DND-41 (cell line): ENCODE measurements at regions not wholly inside any gene's neighbourhood (a gene's known extent, or its start where the extent isn't known, plus 50 kb on each side); places are given as distances from the start of the nearest gene placed in this dataset.

Source experiments
- ATAC-seq: fragments of 200-7000 bp; cut with Tn5 transposase; 3 replicates; pipeline ENCODE4 v1.9.1; 2021; ENCODE audit warnings: low read depth; ENCODE audit not compliant: insufficient read depth
- DNase-seq: peaks from one replicate; pipeline ENCODE4 v3.0.0-alpha.2; 2020
- H2AFZ ChIP-seq: 2 replicates; pipeline ENCODE4 v1.6.0; 2012; ENCODE audit warnings: low read depth, low read length
- H3K27ac ChIP-seq: 2 replicates; pipeline ENCODE4 v1.5.1; 2012; ENCODE audit warnings: low read length, inconsistent platforms
- H3K27me3 ChIP-seq: fragments of 200-600 bp; sonication (generic); 2 replicates; pipeline ENCODE4 v1.6.0; 2012; ENCODE audit warnings: low read length, mild to moderate bottlenecking, inconsistent platforms; ENCODE audit not compliant: insufficient read depth, poor library complexity
- H3K36me3 ChIP-seq: 2 replicates; pipeline ENCODE4 v1.5.1; 2012; ENCODE audit warnings: low read length, inconsistent platforms; ENCODE audit not compliant: insufficient read depth
- H3K4me1 ChIP-seq: 2 replicates; pipeline ENCODE4 v1.5.1; 2012; ENCODE audit warnings: mild to moderate bottlenecking, low read length; ENCODE audit not compliant: insufficient read depth
- H3K4me2 ChIP-seq: 2 replicates; pipeline ENCODE4 v1.6.0; 2012; ENCODE audit warnings: mild to moderate bottlenecking, moderate library complexity, low read length, inconsistent platforms; ENCODE audit not compliant: insufficient read depth
- H3K4me3 ChIP-seq, 2 experiments: fragments of 200-600 bp in 1 of 2; shearing (Covaris generic) in 1 of 2; 2 replicates each; pipeline ENCODE4 v1.5.1; 2012 to 2016; ENCODE audit warnings: inconsistent platforms in 2 of 2, low read length in 2 of 2, mild to moderate bottlenecking in 2 of 2, low read depth in 1 of 2, moderate library complexity in 1 of 2
- H3K79me2 ChIP-seq: 2 replicates; pipeline ENCODE4 v1.6.0; 2012; ENCODE audit warnings: low read length, inconsistent platforms; ENCODE audit not compliant: insufficient read depth
- H3K9ac ChIP-seq: 2 replicates; pipeline ENCODE4 v1.6.0; 2012; ENCODE audit warnings: low read depth, mild to moderate bottlenecking, inconsistent platforms, low read length, moderate library complexity
- H3K9me3 ChIP-seq: 2 replicates; pipeline ENCODE4 v1.5.1; 2012; ENCODE audit warnings: low read length, moderate library complexity, mild to moderate bottlenecking, inconsistent platforms; ENCODE audit not compliant: insufficient read depth, severe bottlenecking
- H4K20me1 ChIP-seq: 2 replicates; pipeline ENCODE4 v1.6.0; 2012; ENCODE audit warnings: low read length; ENCODE audit not compliant: insufficient read depth
- EZH2 ChIP-seq: IDR thresholded peaks from 3 replicates; pipeline ENCODE4 v1.6.1; 2012; ENCODE audit warnings: borderline replicate concordance, low read depth, mild to moderate bottlenecking, moderate library complexity, low read length, inconsistent platforms; ENCODE audit not compliant: severe bottlenecking
- TF ChIP-seq, protein P1 (sequence below): IDR thresholded peaks from 2 replicates; pipeline ENCODE4 v1.5.1; 2012; ENCODE audit warnings: borderline replicate concordance, low read length, moderate library complexity, mild to moderate bottlenecking; ENCODE audit not compliant: poor library complexity, severe bottlenecking; ENCODE audit errors: extremely low read depth

DNA sequence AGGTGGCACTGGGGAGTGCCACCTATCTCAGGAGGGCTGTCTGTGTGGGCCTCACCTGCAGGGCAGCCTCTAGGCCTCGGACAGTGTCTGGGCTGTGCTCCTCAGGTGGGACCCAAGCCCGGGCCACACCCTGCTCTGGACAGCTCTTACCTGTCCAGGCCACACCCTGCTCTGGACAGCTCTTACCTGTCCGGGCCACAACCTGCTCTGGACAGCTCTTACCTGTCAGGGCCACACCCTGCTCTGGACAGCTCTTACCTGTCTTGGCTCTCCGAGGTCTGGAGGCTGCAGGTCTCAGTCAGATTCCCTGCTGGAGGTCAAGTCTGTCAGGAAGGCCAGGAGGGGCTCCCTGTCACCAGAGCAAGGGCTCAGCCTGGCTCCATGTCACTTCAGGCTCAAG, 80.6 kb downstream of the LINGO1 start:
- no peak for ATAC-seq
- Histone ChIP-seq H3K4me3 (no peak overlapping the region), H3K9me3 (no peaks in the 10 kb centered on the region), H2AFZ (no peak overlapping the region), H4K20me1 (no peaks in the 10 kb centered on the region; the same call in none of the 2 replicates), H3K9ac (no peak overlapping the region), H3K27me3 (no peaks in the 10 kb centered on the region), H3K27ac (no peak overlapping the region), H3K4me2 (no peak overlapping the region), H3K36me3 (no peaks in the 10 kb centered on the region), H3K79me2 (no peaks in the 10 kb centered on the region), H3K4me1 (no peaks in the 10 kb centered on the region)
- no peak for TF ChIP-seq EZH2
- TF ChIP-seq, protein P1, sequence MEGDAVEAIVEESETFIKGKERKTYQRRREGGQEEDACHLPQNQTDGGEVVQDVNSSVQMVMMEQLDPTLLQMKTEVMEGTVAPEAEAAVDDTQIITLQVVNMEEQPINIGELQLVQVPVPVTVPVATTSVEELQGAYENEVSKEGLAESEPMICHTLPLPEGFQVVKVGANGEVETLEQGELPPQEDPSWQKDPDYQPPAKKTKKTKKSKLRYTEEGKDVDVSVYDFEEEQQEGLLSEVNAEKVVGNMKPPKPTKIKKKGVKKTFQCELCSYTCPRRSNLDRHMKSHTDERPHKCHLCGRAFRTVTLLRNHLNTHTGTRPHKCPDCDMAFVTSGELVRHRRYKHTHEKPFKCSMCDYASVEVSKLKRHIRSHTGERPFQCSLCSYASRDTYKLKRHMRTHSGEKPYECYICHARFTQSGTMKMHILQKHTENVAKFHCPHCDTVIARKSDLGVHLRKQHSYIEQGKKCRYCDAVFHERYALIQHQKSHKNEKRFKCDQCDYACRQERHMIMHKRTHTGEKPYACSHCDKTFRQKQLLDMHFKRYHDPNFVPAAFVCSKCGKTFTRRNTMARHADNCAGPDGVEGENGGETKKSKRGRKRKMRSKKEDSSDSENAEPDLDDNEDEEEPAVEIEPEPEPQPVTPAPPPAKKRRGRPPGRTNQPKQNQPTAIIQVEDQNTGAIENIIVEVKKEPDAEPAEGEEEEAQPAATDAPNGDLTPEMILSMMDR = no peak
- no peak for DNase-seq

DNA sequence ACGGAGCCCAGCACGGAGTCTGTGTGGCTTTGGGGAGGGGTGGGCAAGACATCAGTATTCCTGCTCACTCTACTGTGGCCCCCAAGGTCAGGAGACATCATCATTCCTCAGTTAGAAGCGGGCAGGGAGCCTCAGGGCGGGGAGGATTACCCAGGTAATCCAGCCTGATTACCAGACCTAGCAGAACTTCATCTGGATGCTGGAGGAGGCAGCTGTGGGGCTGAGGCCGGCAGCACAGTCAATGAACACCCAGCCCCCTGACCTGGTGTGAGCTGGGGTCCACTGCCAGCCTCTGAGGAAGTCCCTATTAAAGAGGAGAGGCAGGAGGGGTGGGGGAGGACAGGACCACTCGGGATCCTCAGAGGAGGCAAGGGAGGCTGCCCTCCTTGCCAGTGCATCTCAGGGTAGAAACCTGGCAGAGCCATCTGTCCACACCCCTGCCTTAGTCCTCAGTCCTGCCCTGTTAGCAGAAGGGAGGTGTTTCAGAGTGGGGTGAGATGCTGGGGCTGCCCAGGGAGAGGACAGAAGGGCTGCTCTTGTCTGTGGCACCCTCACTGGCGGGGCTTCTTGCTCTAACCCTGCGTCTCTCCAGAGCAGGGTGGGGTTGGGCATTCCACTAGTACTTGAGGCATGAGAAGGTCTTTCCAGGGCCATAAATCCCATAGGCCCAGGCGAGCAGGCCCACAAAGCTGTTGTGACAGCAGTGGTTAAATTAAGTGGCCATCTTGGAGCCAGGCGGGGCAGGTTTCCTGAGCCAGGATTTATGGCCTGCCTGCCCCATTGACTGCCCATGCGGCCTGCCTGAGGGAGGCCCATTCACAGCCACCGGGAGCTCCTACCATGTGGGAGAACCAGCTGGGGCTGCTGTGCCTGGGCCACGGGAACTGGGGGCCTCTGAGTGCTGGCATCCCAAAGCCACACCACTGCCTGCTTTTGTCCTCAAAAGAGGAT, 82.1 kb downstream of the LINGO1 start:
- Histone ChIP-seq H3K27ac (no peak overlapping the region), H3K27me3 (peaks cover 5% of the 10 kb centered on the region), H3K4me2 (no peak overlapping the region), H3K9me3 (no peaks in the 10 kb centered on the region), H3K4me1 (no peaks in the 10 kb centered on the region), H3K4me3 (no peak overlapping the region), H3K9ac (no peak overlapping the region), H2AFZ (no peak overlapping the region), H3K36me3 (no peaks in the 10 kb centered on the region), H4K20me1 (no peaks in the 10 kb centered on the region; the same call in none of the 2 replicates), H3K79me2 (no peaks in the 10 kb centered on the region)
- ATAC-seq (no peak), DNase-seq (no peak)
- TF ChIP-seq EZH2 = no peak
- TF ChIP-seq, protein P1 = no peak

DNA sequence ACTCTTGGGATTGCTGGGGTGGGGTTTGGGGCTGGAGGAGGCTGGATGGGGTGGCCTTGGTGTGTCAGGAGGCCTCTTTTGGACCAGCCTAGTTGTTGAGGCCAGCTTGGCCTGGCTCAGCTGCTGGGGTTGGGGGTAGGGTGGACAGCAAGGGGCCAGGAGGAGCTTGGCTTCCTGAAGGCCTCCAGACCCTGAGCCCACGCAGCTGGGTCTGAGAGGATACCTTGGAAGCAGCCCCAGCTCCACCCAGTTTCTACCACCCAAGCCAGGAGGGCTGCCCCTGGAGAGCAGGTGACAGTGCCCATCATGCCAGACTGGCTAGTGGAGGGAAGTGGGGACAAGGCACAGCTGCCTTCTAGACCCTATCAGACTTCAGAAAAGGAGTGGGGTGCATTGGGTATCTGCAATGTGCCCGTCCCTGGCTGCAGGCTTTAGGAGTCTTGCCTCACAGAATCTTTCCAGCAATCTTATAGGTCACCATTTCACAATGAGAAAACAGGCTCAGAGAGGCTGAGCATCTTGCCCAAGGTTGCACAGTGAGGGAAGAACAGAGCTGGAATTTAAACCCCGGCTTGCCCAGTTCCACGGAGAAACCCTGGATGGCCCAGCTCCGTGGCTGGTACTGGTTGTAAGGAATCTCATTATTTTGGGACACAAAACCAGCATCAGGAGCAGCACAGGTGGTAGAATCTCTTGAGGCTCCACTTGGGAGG, 83.0 kb downstream of the LINGO1 start:
- ATAC-seq (no peak), DNase-seq (no peak)
- Histone ChIP-seq H2AFZ (no peak overlapping the region), H3K4me2 (no peak overlapping the region), H3K79me2 (no peaks in the 10 kb centered on the region), H3K27ac (no peak overlapping the region), H3K9ac (no peak overlapping the region), H3K4me3 (no peak overlapping the region), H3K27me3 (peaks cover 5% of the 10 kb centered on the region), H3K36me3 (no peaks in the 10 kb centered on the region), H3K4me1 (no peaks in the 10 kb centered on the region), H4K20me1 (no peaks in the 10 kb centered on the region; the same call in none of the 2 replicates), H3K9me3 (no peaks in the 10 kb centered on the region)
- TF ChIP-seq, protein P1 = no peak
- TF ChIP-seq EZH2 = no peak
